ENCODE measurements at regions not wholly inside any gene's neighbourhood (a gene's known extent, or its start where the extent isn't known, plus 50 kb on each side); places are given as distances from the start of the nearest gene placed in this dataset.
"Not testable (repeated sequence)": the region's sequence is repeated elsewhere in the genome, so short reads cannot be mapped to it uniquely, and the experiment has no call there.

DNA sequence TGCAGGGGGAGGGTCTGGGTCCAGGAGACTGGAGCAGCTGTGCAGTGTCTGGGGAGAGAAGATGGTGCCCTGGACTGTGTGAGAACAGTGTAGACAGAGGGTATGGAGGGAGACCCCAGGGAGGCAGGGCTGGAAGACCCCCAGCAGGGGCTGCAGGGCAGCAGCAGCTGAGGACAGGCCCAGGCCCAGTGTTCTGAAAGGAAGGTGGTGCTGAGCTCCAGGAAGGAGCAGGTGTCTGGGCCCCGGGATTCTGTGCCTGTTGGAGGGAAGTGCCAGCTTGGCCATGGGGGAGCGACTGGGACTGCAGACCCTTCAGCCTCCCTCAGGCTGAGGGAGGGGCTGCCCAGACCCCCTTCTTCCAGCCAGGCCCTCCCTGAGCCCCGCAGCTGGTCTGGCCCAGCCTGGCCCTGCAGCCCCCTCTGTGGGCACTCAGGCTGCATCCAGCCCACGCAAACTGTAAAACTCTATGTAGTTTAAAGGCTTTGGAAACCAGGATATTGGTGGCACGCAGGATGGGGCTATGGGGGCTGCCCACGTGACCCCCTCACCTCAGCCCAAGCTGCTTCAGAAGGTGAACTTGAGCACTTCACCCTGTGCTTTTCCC, 519.2 kb downstream of the PTPRU start:
- TF ChIP-seq POLR2A (IDR thresholded peaks at IDR 0.05; ENCODE audit: low read length); GATA1 (IDR thresholded peaks at IDR 0.05; ENCODE audit: low read depth, low read length): not testable (repeated sequence)

All from erythroblast (primary cell).